Lower leg skin (tissue), 3 donors: ENCODE measurements at regions not wholly inside any gene's neighbourhood (a gene's known extent, or its start where the extent isn't known, plus 50 kb on each side); places are given as distances from the start of the nearest gene placed in this dataset.

Source experiments
- POLR2A ChIP-seq, 2 donors: fragments of 450-650 bp; IDR thresholded peaks; one replicate each; pipeline ENCODE4 v1.6.1; 2016 to 2017; ENCODE audit warnings: antibody characterized with exemption in 2 of 2, mild to moderate bottlenecking in 1 of 2, moderate library complexity in 1 of 2
- TF ChIP-seq, protein P1 (sequence below), 3 donors: fragments of 450-650 bp; IDR thresholded peaks; one replicate each; pipeline ENCODE4 v1.5.1; 2016; ENCODE audit warnings: antibody characterized with exemption in 3 of 3, mild to moderate bottlenecking in 3 of 3, moderate library complexity in 2 of 3

DNA sequence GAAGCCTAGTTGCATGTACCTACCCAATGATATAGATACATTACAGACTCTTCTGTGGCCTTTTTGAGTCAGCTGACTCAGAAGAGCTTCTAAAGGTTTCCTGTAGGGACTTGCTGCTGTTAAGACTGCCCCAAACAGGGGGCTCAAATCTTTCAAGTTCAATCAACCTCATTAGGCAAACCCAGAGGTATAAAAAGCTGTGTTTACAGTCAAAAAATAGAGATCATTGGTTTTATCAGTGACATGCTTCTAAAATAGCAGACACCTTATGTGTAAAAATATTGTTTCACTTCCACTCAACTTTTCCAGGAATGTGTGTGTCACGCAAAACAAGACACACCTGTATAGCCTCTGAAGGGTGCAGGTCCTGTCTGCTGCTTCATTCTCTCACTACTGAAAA is 624.3 kb upstream of the FANCL start:
- TF ChIP-seq, protein P1, sequence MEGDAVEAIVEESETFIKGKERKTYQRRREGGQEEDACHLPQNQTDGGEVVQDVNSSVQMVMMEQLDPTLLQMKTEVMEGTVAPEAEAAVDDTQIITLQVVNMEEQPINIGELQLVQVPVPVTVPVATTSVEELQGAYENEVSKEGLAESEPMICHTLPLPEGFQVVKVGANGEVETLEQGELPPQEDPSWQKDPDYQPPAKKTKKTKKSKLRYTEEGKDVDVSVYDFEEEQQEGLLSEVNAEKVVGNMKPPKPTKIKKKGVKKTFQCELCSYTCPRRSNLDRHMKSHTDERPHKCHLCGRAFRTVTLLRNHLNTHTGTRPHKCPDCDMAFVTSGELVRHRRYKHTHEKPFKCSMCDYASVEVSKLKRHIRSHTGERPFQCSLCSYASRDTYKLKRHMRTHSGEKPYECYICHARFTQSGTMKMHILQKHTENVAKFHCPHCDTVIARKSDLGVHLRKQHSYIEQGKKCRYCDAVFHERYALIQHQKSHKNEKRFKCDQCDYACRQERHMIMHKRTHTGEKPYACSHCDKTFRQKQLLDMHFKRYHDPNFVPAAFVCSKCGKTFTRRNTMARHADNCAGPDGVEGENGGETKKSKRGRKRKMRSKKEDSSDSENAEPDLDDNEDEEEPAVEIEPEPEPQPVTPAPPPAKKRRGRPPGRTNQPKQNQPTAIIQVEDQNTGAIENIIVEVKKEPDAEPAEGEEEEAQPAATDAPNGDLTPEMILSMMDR (IDR thresholded peaks at IDR 0.05): no peak
- no peak for TF ChIP-seq POLR2A (IDR thresholded peaks at IDR 0.05)
